ENCODE measurements at regions not wholly inside any gene's neighbourhood (a gene's known extent, or its start where the extent isn't known, plus 50 kb on each side); places are given as distances from the start of the nearest gene placed in this dataset.

DNA sequence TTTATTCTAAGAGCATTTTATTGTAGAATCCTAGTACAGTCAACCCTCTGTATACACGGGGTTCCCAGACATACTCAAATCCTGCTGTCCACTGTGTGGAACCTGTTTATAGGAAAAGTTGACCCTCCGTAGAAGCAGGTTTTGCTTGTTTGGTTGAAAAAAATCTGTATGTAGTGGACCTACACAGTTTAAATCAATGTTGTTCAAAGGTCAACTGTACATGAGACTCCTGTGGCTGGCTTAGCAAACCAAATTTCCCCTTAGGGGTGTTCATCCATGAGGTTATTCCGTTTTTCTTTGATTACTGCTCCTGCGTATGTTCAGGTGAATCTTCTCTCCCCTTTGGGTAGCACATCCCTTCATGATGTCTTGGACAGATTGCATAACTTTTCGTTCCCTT, 387.0 kb upstream of the ZFP64 start:
- TF ChIP-seq EZH2phosphoT487 (IDR thresholded peaks at IDR 0.05; ENCODE audit: insufficient read depth, low read depth), result no peak
- no peak for TF ChIP-seq EZH2 (IDR thresholded peaks at IDR 0.05; ENCODE audit: insufficient read depth, poor library complexity, severe bottlenecking)
